Cardiac muscle cell (in vitro differentiated cells and primary cell): ENCODE measurements at regions not wholly inside any gene's neighbourhood (a gene's known extent, or its start where the extent isn't known, plus 50 kb on each side); places are given as distances from the start of the nearest gene placed in this dataset.
A peak's percentile ranks its signal among the peaks of the same experiment; 100 is the strongest.

ENCODE experiments used
- DNase-seq, 2 donors: peaks; one replicate each; pipeline versions ENCODE4 v3.0.0 to v3.0.0-alpha.2; 2010 to 2017; ENCODE audit warnings: low read depth in 1 of 2, low spot score in 1 of 2
- H3K27ac ChIP-seq: fragments of 200-600 bp; sonication (generic); 2 replicates; pipeline ENCODE4 v1.5.1; 2016
- H3K27me3 ChIP-seq: fragments of 200-600 bp; sonication (generic); 2 replicates; pipeline ENCODE4 v1.6.0; 2016; ENCODE audit warnings: control low read depth
- H3K36me3 ChIP-seq: fragments of 200-600 bp; sonication (generic); 2 replicates; pipeline ENCODE4 v1.5.1; 2016; ENCODE audit warnings: control low read depth
- H3K4me1 ChIP-seq: fragments of 200-600 bp; sonication (generic); 2 replicates; pipeline ENCODE4 v1.8.1; 2017; ENCODE audit warnings: low read depth, mild to moderate bottlenecking, mixed run types
- H3K4me3 ChIP-seq: fragments of 200-600 bp; sonication (generic); 2 replicates; pipeline ENCODE4 v1.5.1; 2016; ENCODE audit warnings: mild to moderate bottlenecking
- H3K9me3 ChIP-seq: fragments of 200-600 bp; sonication (generic); 2 replicates; pipeline ENCODE4 v1.5.1; 2017; ENCODE audit warnings: low read depth, mild to moderate bottlenecking, control low read depth
- TF ChIP-seq, protein P1 (sequence below): IDR thresholded peaks from 2 replicates; pipeline ENCODE4 v1.5.1; 2012; ENCODE audit warnings: low read depth, mild to moderate bottlenecking, low read length

DNA sequence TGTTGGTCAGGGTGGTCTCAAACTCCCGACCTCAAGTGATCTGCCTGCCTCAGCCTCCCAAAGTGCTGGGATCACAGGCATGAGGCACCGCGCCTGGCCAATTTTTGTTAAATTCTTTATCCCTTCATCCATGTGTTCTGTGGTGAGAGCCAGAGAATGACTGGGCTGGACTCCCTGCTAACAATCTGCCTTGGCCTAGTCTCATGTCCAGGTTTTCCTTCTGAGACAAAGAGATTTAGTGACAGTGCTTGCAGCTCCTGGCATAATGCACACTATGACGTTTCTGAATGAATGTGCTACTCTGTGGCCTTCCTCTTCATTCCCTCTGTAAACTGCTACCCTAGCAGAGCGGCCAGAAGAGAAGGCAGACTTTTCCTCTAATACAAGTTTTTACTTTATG lies 79.3 kb downstream of the FOXD1 start:
- no peaks in the 10 kb centered on the region for H3K27me3 ChIP-seq
- no peak for DNase-seq
- no peak overlapping the region for H3K27ac ChIP-seq
- H3K36me3 ChIP-seq: no peaks in the 10 kb centered on the region
- H3K9me3 ChIP-seq: no peaks in the 10 kb centered on the region
- no peaks in the 10 kb centered on the region for H3K4me1 ChIP-seq
- TF ChIP-seq, protein P1, sequence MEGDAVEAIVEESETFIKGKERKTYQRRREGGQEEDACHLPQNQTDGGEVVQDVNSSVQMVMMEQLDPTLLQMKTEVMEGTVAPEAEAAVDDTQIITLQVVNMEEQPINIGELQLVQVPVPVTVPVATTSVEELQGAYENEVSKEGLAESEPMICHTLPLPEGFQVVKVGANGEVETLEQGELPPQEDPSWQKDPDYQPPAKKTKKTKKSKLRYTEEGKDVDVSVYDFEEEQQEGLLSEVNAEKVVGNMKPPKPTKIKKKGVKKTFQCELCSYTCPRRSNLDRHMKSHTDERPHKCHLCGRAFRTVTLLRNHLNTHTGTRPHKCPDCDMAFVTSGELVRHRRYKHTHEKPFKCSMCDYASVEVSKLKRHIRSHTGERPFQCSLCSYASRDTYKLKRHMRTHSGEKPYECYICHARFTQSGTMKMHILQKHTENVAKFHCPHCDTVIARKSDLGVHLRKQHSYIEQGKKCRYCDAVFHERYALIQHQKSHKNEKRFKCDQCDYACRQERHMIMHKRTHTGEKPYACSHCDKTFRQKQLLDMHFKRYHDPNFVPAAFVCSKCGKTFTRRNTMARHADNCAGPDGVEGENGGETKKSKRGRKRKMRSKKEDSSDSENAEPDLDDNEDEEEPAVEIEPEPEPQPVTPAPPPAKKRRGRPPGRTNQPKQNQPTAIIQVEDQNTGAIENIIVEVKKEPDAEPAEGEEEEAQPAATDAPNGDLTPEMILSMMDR: no peak
- no peak overlapping the region for H3K4me3 ChIP-seq

DNA sequence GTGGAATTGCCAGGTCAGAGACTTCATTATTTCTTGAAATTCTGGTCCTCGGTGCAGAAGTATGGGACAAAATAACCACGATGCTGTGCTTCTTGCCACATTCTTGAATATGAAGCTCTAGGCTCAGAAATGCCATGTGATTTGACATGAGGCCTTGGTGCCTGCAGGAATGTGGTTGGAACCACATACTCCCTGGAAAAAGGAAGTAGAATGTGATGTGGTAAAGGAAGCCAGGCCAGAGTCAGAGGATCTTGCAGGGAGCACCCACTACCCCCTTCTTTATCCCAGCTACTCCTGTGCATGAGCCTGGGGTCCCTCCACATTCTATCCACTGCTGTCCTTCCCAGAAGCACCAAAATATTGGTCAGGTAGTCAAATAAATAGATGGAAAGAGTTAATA lies 80.9 kb downstream of the FOXD1 start:
- peak in 1 of 2 donors; percentile 38 for DNase-seq
- no peaks in the 10 kb centered on the region for H3K9me3 ChIP-seq
- no peaks in the 10 kb centered on the region for H3K27me3 ChIP-seq
- no peak overlapping the region for H3K27ac ChIP-seq
- H3K36me3 ChIP-seq: no peaks in the 10 kb centered on the region
- no peak overlapping the region for H3K4me3 ChIP-seq
- no peaks in the 10 kb centered on the region for H3K4me1 ChIP-seq
- TF ChIP-seq, protein P1: no peak

DNA sequence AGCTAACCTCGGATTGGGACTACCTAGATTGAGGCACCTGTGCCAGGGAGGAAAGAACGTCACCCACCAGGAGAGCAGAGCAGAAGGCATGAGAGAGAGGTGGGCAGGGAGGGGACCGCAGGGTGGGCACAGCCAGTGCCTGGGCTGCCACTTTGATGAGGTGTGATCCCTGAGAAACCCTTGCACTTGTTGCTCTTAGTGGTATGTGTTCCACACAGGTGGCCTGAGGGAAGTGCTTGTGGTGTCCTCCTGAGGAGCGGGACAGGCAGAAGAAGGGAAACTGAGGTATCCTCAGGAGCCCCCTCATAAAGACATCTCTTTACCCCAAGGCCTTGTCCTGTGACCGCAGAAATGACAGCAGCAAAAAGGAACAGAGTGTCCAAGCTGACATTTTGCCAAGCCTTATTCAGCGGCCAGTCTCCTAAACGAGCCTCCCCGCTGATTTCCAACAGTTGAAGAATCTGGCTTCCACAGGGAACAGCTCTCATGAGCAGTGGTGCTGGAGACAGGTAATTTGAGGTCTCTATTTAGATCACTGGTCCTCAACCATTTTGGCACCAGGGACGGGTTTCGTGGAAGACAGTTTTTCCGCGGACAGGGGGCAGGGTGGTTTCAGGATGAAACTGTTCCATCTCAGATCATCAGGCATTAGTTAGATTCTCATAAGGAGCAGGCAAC lies 82.4 kb downstream of the FOXD1 start:
- H3K36me3 ChIP-seq: no peaks in the 10 kb centered on the region
- TF ChIP-seq, protein P1: no peak
- no peaks in the 10 kb centered on the region for H3K4me1 ChIP-seq
- no peak overlapping the region for H3K27ac ChIP-seq
- DNase-seq: no peak
- no peaks in the 10 kb centered on the region for H3K27me3 ChIP-seq
- no peak overlapping the region for H3K4me3 ChIP-seq
- no peaks in the 10 kb centered on the region for H3K9me3 ChIP-seq

DNA sequence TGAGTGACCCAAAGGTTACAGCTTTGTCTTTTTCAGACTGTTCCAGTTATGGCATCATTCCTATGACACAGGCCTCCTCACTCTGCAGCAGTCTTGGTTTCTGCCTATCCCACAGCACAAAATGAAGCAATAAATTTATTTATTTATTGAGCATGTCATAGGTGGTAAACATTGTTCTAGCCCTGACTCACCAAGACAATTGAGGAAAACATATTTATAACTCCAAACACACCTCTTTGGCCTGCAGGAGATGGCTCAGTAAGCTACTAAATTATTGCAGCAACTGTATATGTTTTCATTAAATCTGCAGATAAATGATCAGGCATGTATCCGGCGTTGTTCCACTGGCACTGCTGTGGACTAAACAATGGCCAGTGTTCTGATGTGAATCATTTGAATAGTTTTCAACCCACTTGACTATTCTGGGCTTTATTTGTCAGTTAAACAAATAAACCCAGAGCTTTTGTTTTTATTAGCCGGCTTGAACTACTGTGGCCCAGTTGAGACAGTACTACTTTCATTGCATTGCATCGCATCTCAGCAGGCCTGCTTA lies 83.2 kb downstream of the FOXD1 start:
- peak in 1 of 2 donors; percentile 53 for DNase-seq
- Histone ChIP-seq H3K27ac (no peak overlapping the region), H3K27me3 (no peaks in the 10 kb centered on the region), H3K36me3 (no peaks in the 10 kb centered on the region), H3K9me3 (no peaks in the 10 kb centered on the region), H3K4me3 (no peak overlapping the region), H3K4me1 (no peaks in the 10 kb centered on the region)
- TF ChIP-seq, protein P1: no peak

DNA sequence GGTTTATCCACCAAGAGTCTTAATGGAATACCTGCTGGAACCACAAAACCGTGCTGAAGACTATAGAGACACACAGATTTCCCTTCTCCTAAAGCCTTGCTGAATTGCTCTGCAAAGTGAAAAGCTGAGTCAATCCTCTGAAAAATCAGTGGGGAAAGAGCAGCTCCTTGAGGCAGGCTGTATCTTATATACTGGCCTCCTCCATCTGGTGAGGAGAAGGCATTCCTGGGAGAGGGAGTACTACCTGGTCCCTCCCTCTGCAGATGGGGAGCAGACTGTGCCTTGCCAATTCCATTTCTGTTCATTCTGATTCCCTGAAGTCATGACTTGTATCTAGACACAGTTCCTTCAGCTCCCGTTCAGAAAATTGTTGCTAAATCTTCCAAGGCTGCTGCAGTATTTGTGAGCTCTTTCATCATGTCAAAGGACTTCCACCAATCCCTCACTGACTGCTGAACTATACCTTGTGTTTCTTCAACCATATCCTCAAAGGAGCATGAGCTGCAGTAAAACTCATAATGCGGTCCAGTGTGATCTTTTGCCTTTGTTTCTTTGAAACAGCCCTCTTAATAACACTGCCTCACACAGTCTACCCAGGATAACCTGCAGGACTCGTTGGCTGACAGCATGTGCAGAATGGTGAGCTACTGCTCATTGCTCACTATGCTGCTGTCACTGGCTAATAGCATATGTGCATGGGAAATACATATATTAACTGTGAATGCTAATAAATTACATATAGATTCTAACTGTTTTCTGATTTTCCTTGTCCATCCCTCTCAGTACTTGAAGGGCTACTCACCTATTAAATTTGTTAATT lies 84.5 kb downstream of the FOXD1 start:
- DNase-seq: peak in 1 of 2 donors; percentile 76
- Histone ChIP-seq H3K27me3 (no peaks in the 10 kb centered on the region), H3K4me1 (no peaks in the 10 kb centered on the region), H3K9me3 (no peaks in the 10 kb centered on the region), H3K27ac (no peak overlapping the region), H3K4me3 (no peak overlapping the region), H3K36me3 (no peaks in the 10 kb centered on the region)
- TF ChIP-seq, protein P1: no peak
